ENCODE measurements at regions not wholly inside any gene's neighbourhood (a gene's known extent, or its start where the extent isn't known, plus 50 kb on each side); places are given as distances from the start of the nearest gene placed in this dataset.

DNA sequence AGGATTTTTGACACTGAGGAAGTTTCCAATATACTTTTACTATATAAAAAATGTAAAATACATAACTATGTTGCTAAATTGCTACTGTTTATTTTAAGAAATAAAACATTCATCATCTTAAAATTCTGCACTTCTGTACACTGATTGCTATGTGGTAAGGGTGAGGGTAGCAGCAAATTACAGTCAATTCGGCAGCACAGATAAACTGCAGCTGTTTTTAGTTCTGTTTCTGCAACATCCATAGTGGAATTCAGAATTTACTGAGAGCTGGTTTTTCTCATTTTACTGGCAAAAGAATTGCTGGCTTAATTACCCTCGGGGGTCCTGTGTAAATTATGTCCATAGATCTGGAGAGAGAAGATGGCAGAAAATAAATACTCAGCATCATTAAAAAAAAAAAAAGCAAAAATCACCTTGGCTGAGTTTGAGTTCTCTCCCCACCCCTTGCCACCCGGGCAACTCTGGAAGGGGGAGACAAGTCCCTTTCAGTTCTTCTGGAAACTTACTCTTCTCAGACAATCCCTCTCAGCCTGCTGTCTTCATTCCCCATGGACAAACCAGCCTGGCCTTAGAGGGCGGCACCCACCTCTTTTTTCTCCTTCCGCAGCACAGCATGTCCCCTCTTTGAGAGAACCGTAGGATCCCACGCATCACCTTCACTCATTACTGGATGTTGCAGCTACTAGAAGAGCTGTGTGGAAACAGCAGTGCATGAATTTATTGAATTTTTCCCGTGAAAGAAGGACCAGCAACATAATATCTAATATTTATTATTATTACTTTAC lies 501.1 kb upstream of the CELF2 start:
- TF ChIP-seq, protein P1, sequence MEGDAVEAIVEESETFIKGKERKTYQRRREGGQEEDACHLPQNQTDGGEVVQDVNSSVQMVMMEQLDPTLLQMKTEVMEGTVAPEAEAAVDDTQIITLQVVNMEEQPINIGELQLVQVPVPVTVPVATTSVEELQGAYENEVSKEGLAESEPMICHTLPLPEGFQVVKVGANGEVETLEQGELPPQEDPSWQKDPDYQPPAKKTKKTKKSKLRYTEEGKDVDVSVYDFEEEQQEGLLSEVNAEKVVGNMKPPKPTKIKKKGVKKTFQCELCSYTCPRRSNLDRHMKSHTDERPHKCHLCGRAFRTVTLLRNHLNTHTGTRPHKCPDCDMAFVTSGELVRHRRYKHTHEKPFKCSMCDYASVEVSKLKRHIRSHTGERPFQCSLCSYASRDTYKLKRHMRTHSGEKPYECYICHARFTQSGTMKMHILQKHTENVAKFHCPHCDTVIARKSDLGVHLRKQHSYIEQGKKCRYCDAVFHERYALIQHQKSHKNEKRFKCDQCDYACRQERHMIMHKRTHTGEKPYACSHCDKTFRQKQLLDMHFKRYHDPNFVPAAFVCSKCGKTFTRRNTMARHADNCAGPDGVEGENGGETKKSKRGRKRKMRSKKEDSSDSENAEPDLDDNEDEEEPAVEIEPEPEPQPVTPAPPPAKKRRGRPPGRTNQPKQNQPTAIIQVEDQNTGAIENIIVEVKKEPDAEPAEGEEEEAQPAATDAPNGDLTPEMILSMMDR (IDR thresholded peaks at IDR 0.05; ENCODE audit: low read length, missing control alignments): no peak
- H3K4me3 ChIP-seq (replicated peaks; ENCODE audit: low read depth, low read length): no peak overlapping the region
- DNase-seq (ENCODE audit: low read depth): no peak

DNA sequence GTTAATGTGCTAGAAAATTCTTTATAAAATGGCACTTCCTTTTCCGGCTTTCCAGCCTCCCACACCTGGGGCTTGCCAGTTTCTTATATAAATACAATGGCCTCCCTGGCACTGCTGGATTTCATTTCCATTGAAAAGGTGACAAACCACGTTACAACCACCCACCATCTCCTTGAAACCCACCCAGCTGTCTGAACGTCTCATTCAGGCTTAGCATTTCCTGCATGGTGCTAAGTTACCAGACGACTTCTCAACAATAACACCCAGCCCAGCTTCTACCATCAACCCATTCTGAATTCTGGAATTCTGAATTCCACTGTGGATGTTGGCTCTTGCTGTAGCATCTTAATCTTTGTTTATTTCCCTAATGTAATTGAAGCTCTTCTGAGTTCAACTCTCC lies 499.8 kb upstream of the CELF2 start:
- no peak overlapping the region for H3K4me3 ChIP-seq (replicated peaks; ENCODE audit: low read depth, low read length)
- DNase-seq (ENCODE audit: low read depth): no peak
- TF ChIP-seq, protein P1 (IDR thresholded peaks at IDR 0.05; ENCODE audit: low read length, missing control alignments): no peak

DNA sequence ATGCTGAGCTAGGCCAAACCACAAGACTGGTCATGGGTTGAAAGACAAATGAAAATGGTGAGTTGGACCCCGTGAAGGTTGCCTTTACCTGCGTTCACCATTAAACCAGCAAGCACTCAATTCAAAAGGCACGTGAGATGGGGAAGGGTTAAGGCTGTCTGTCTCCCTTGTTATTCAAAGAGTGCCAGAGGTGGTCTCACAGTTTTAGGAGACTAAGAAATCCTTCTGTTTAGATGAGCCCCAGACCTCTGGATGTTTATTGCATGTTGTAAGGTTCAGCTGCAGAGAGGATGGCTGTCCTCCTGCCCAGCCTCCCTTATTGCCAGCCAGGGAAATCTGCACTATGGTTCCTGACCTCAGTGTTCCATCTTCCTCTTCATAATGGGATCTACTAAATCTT lies 498.0 kb upstream of the CELF2 start:
- TF ChIP-seq, protein P1 (IDR thresholded peaks at IDR 0.05; ENCODE audit: low read length, missing control alignments): no peak
- no peak overlapping the region for H3K4me3 ChIP-seq (replicated peaks; ENCODE audit: low read depth, low read length)
- no peak for DNase-seq (ENCODE audit: low read depth)

DNA sequence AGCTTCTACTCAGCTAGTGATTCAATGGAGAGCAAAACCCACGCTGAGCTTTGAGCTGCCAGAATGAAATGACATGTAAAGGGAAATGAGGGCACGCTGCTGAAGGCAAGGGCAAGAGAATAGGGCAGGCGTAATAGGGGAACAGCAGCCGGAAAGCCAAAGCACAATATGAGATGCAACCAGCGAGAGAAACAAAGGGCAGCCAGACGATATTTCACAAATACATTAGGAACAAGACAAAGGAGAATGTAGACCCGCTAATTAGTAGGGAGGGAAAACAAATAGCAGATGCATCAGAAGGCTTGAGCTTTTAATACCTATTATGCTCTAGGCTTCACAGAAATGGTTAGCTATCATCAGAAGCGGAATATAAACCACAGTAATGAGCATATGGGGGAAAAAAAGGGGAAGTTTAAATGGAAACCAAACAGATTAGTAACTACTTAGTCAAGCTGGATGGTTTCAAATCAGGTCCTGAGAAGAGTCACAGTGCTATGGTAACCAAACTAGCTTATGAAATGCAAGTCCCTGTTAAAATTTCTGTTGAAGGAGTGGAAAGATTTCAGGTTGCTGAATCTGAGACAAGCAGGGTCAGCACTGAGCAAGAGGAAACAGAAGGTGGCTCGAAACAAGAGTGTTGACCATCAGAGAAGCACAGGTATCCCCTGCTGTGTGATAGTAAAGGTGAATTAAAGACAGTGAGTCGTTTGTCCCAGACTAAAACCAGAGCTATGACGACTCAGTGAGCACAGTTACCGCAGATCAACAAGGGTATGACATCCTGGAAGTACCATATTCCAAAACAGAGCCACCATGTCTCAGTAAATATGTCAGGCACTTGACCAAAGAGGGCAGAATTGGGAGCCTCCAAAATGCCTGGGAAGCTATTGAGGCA lies 496.9 kb upstream of the CELF2 start:
- no peak for DNase-seq (ENCODE audit: low read depth)
- TF ChIP-seq, protein P1 (IDR thresholded peaks at IDR 0.05; ENCODE audit: low read length, missing control alignments): no peak
- no peak overlapping the region for H3K4me3 ChIP-seq (replicated peaks; ENCODE audit: low read depth, low read length)

DNA sequence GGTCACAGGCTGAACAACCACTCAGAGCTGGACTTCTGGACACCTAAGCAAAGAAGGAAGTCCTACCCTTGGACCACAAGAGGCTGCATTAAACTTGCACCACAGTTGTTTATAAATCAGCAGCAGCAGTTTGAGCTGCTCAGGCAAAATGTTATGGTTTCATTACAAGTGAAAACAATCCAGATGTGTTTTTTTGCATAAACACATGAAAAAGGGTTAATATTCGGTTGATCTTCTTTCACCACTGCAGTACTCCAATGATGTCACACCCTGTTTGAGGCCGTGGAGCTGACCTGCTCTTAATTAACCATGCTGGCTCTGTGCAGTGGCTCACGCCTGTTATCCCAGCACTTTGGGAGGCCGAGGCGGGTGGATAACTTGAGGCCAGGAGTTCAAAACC lies 490.8 kb upstream of the CELF2 start:
- TF ChIP-seq, protein P1 (IDR thresholded peaks at IDR 0.05; ENCODE audit: low read length, missing control alignments): no peak
- no peak for DNase-seq (ENCODE audit: low read depth)
- no peak overlapping the region for H3K4me3 ChIP-seq (replicated peaks; ENCODE audit: low read depth, low read length)

DNA sequence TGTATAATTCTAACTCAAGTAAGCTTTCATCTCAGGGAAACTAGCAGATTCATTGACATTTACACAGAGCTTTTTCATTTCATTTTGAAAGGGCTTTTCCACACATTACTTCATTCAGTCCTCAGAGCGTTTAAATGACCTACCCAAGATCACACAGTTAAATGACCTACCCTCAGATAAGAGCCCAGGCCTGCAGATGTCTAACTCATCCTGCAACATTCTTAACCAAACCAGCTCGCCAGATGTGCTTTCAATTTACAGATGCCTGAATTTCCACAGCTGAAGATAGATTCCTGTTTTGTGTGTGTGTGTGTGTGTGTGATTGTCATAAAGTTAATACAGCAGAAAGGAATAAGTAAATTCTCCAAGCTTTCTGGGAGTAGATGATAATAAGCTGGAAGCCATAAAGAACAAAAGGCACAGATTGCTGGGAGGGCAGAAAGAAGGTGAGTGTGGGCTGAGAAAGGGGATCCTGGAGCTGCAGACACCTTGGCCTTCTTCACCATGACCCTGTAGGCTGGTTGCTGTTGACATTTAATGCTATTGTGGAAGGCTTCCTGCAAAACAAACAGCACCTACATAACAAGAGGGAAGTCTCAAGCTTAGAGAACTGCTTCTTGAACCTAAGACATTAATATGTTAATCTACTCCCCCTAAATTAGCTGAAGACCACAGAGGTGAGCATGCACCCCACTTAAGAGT lies 489.7 kb upstream of the CELF2 start:
- DNase-seq (ENCODE audit: low read depth): no peak
- TF ChIP-seq, protein P1 (IDR thresholded peaks at IDR 0.05; ENCODE audit: low read length, missing control alignments): no peak
- H3K4me3 ChIP-seq (replicated peaks; ENCODE audit: low read depth, low read length): no peak overlapping the region
